HEK293 (cell line): ENCODE measurements at regions not wholly inside any gene's neighbourhood (a gene's known extent, or its start where the extent isn't known, plus 50 kb on each side); places are given as distances from the start of the nearest gene placed in this dataset.

Experiments
- CTCF ChIA-PET: fragments of 350-600 bp; formaldehyde crosslinking; extraction: SDS; loops from one replicate; lab custom pipeline; 2021; ENCODE audit warnings: antibody characterized with exemption; lab: Yijun Ruan, JAX
- POLR2A ChIA-PET: fragments of 300-600 bp; formaldehyde crosslinking; extraction: SDS; loops from one replicate; lab custom pipeline; 2020; ENCODE audit warnings: antibody characterized with exemption, inconsistent platforms; lab: Yijun Ruan, JAX
- H3K27ac ChIP-seq: fragments of 200-500 bp; sonication (Bioruptor generic); 2 replicates; pipeline ENCODE4 v1.5.1; 2014; ENCODE audit warnings: low read depth, low read length, control low read depth, inconsistent platforms; ENCODE audit errors: extremely low read depth
- H3K36me3 ChIP-seq, 2 experiments: fragments of 200-500 bp in 1 of 2; sonication (Bioruptor generic) in 1 of 2; 1 replicate in 1 of 2; 2 replicates in 1 of 2; pipeline ENCODE4 v1.5.1; 2014 to 2017; ENCODE audit warnings: inconsistent platforms in 2 of 2, low read length in 2 of 2; ENCODE audit not compliant: control insufficient read depth in 2 of 2, insufficient read depth in 1 of 2
- H3K4me1 ChIP-seq: fragments of 200-500 bp; sonication (Bioruptor generic); 2 replicates; pipeline ENCODE4 v1.5.1; 2014; ENCODE audit warnings: mild to moderate bottlenecking, low read length, inconsistent platforms; ENCODE audit not compliant: control insufficient read depth, insufficient read depth
- H3K4me3 ChIP-seq: 2 replicates; pipeline ENCODE4 v1.5.1; 2011; ENCODE audit warnings: low read depth, mild to moderate bottlenecking, control low read depth, low read length, moderate library complexity
- H3K9me3 ChIP-seq: fragments of 200-500 bp; sonication (Bioruptor generic); 2 replicates; pipeline ENCODE4 v1.5.1; 2014; ENCODE audit warnings: low read depth, low read length, inconsistent platforms; ENCODE audit not compliant: control insufficient read depth, insufficient read depth
- EGR2 ChIP-seq: fragments of 450-650 bp; formaldehyde crosslinking; IDR thresholded peaks from 2 replicates; pipeline ENCODE4 v1.5.1; 2016; ENCODE audit warnings: low read depth, missing biosample characterization, missing genetic modification characterization
- KLF10 ChIP-seq: fragments of 450-650 bp; IDR thresholded peaks from 2 replicates; pipeline ENCODE4 v1.5.1; 2018; ENCODE audit warnings: missing biosample characterization, mild to moderate bottlenecking, missing genetic modification characterization
- PRDM10 ChIP-seq: fragments of 450-650 bp; formaldehyde crosslinking; IDR thresholded peaks from 2 replicates; pipeline ENCODE4 v1.5.1; 2016; ENCODE audit warnings: missing biosample characterization, missing genetic modification characterization
- SP3 ChIP-seq: fragments of 450-650 bp; formaldehyde crosslinking; IDR thresholded peaks from 2 replicates; pipeline ENCODE4 v1.5.1; 2016; ENCODE audit warnings: missing biosample characterization, missing genetic modification characterization
- ZBTB17 ChIP-seq: fragments of 450-650 bp; formaldehyde crosslinking; IDR thresholded peaks from 2 replicates; pipeline ENCODE4 v1.5.1; 2016; ENCODE audit warnings: missing biosample characterization, missing genetic modification characterization
- ZFP69B ChIP-seq: fragments of 450-650 bp; formaldehyde crosslinking; IDR thresholded peaks from 2 replicates; pipeline ENCODE4 v1.5.1; 2016; ENCODE audit warnings: missing biosample characterization, missing genetic modification characterization
- ZNF175 ChIP-seq: fragments of 450-650 bp; formaldehyde crosslinking; IDR thresholded peaks from 2 replicates; pipeline ENCODE4 v1.5.1; 2016; ENCODE audit warnings: missing biosample characterization, missing genetic modification characterization
- ZNF18 ChIP-seq: fragments of 450-650 bp; formaldehyde crosslinking; IDR thresholded peaks from 2 replicates; pipeline ENCODE4 v1.5.1; 2016; ENCODE audit warnings: missing biosample characterization, missing genetic modification characterization
- ZNF211 ChIP-seq: fragments of 450-650 bp; formaldehyde crosslinking; IDR thresholded peaks from 2 replicates; pipeline ENCODE4 v1.5.1; 2016; ENCODE audit warnings: low read depth, missing biosample characterization, missing genetic modification characterization
- ZNF335 ChIP-seq: fragments of 450-650 bp; formaldehyde crosslinking; conservative IDR thresholded peaks from 2 replicates; pipeline ENCODE4 v1.5.1; 2016; ENCODE audit warnings: missing biosample characterization, missing genetic modification characterization
- ZNF366 ChIP-seq: fragments of 450-650 bp; formaldehyde crosslinking; conservative IDR thresholded peaks from 2 replicates; pipeline ENCODE4 v1.5.1; 2016; ENCODE audit warnings: missing biosample characterization, missing genetic modification characterization
- ZNF394 ChIP-seq: fragments of 450-650 bp; formaldehyde crosslinking; IDR thresholded peaks from 2 replicates; pipeline ENCODE4 v1.5.1; 2016; ENCODE audit warnings: missing biosample characterization, missing genetic modification characterization, mild to moderate bottlenecking, moderate library complexity, borderline replicate concordance
- ZNF423 ChIP-seq: fragments of 450-650 bp; formaldehyde crosslinking; IDR thresholded peaks from 2 replicates; pipeline ENCODE4 v1.5.1; 2016; ENCODE audit warnings: missing biosample characterization, missing genetic modification characterization
- ZNF426 ChIP-seq: fragments of 450-650 bp; formaldehyde crosslinking; IDR thresholded peaks from 2 replicates; pipeline ENCODE4 v1.5.1; 2017; ENCODE audit warnings: missing biosample characterization, missing genetic modification characterization, mild to moderate bottlenecking, inconsistent platforms, moderate library complexity
- ZNF529 ChIP-seq: fragments of 450-650 bp; formaldehyde crosslinking; IDR thresholded peaks from 2 replicates; pipeline ENCODE4 v1.5.1; 2017; ENCODE audit warnings: missing genetic modification characterization, missing biosample characterization; ENCODE audit not compliant: insufficient replicate concordance
- ZNF544 ChIP-seq: fragments of 450-650 bp; formaldehyde crosslinking; IDR thresholded peaks from 2 replicates; pipeline ENCODE4 v1.5.0; 2017; ENCODE audit warnings: missing biosample characterization, missing genetic modification characterization
- ZNF610 ChIP-seq: fragments of 450-650 bp; formaldehyde crosslinking; IDR thresholded peaks from 2 replicates; pipeline ENCODE4 v1.5.1; 2016; ENCODE audit warnings: missing biosample characterization, missing genetic modification characterization, borderline replicate concordance
- ZNF777 ChIP-seq: fragments of 450-650 bp; formaldehyde crosslinking; IDR thresholded peaks from 2 replicates; pipeline ENCODE4 v1.5.1; 2017; ENCODE audit warnings: missing biosample characterization, missing genetic modification characterization, borderline replicate concordance
- ZSCAN30 ChIP-seq: fragments of 450-650 bp; IDR thresholded peaks from 2 replicates; pipeline ENCODE4 v1.5.1; 2018; ENCODE audit warnings: missing biosample characterization, mild to moderate bottlenecking, missing genetic modification characterization, moderate library complexity
- TF ChIP-seq, protein P1 (sequence below): fragments of 450-650 bp; formaldehyde crosslinking; optimal IDR thresholded peaks from 2 replicates; pipeline ENCODE3; 2016; ENCODE audit warnings: missing biosample characterization, mild to moderate bottlenecking, missing genetic modification characterization
- TF ChIP-seq, protein P2 (sequence below): fragments of 450-650 bp; formaldehyde crosslinking; IDR thresholded peaks from 2 replicates; pipeline ENCODE4 v1.5.1; 2016; ENCODE audit warnings: missing biosample characterization, missing genetic modification characterization, borderline replicate concordance
- TF ChIP-seq, protein P3 (sequence below): fragments of 450-650 bp; IDR thresholded peaks from 2 replicates; pipeline ENCODE4 v1.5.1; 2018; ENCODE audit warnings: missing biosample characterization, mild to moderate bottlenecking, missing genetic modification characterization

DNA sequence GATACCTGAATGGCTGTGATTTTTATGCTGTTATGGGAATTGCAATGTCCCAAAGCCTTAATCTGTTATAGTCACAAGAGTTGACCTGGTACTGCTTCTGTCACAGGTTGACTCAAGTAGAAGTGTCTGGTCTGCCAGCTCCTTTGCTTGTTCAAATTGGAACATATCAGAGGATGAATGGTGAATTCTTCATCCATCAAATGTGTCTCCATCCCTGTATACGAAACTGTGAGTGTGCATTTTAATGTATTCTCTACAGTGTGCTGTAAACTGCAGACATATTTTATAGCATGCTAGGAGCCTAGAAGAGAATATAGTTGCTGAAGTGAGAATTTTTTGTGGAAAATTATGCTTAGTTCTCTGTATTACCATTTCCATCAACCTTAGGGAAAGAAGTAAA lies 608.4 kb downstream of the AMY1C start:
- H3K36me3 ChIP-seq = no peaks in the 10 kb centered on the region
- TF ChIP-seq ZNF394 (tag by site-specific recombination) (no peak), KLF10 (no peak), ZNF211 (no peak), ZNF426 (tag by site-specific recombination) (no peak), ZNF175 (no peak), ZNF18 (tag by site-specific recombination) (no peak), ZNF366 (tag by site-specific recombination) (no peak)
- TF ChIP-seq, protein P1, sequence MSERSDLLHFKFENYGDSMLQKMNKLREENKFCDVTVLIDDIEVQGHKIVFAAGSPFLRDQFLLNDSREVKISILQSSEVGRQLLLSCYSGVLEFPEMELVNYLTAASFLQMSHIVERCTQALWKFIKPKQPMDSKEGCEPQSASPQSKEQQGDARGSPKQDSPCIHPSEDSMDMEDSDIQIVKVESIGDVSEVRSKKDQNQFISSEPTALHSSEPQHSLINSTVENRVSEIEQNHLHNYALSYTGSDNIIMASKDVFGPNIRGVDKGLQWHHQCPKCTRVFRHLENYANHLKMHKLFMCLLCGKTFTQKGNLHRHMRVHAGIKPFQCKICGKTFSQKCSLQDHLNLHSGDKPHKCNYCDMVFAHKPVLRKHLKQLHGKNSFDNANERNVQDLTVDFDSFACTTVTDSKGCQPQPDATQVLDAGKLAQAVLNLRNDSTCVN = no peak
- TF ChIP-seq, protein P2, sequence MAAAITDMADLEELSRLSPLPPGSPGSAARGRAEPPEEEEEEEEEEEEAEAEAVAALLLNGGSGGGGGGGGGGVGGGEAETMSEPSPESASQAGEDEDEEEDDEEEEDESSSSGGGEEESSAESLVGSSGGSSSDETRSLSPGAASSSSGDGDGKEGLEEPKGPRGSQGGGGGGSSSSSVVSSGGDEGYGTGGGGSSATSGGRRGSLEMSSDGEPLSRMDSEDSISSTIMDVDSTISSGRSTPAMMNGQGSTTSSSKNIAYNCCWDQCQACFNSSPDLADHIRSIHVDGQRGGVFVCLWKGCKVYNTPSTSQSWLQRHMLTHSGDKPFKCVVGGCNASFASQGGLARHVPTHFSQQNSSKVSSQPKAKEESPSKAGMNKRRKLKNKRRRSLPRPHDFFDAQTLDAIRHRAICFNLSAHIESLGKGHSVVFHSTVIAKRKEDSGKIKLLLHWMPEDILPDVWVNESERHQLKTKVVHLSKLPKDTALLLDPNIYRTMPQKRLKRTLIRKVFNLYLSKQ (tag by site-specific recombination) = no peak
- CTCF ChIA-PET = interaction anchor here (0.6 kb wide), 1 partner anchor 263 kb away, joined by 3 read pairs; no protein-coding TSS in a partner anchor
- POLR2A ChIA-PET = no interaction called here
- H3K9me3 ChIP-seq = no peaks in the 10 kb centered on the region
- no peak overlapping the region for H3K4me3 ChIP-seq
- H3K27ac ChIP-seq = no peak overlapping the region
- H3K4me1 ChIP-seq = no peaks in the 10 kb centered on the region

DNA sequence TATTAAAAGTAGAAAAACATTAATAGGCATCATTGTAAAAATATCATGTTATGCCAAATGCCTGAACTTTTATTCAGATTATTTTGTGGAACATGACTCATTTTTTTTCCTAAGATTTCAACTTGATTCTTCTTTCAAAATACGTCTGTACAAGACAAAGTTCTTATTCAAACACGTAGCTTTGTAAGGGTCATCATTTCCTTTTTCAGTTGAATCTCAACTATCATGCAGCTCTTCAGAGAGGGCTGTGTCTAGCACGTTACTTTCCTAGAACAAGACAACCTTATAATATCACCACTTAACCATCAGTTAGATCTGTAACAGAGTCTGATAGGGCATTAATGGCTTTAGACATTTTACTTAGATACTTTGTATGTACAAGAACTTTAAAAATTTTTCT lies 608.9 kb downstream of the AMY1C start:
- POLR2A ChIA-PET = no interaction called here
- TF ChIP-seq ZBTB17 (tag by site-specific recombination) (no peak), PRDM10 (tag by site-specific recombination) (no peak), ZSCAN30 (no peak), EGR2 (tag by site-specific recombination) (no peak)
- Histone ChIP-seq H3K4me3 (no peak overlapping the region), H3K27ac (no peak overlapping the region), H3K4me1 (no peaks in the 10 kb centered on the region), H3K36me3 (no peaks in the 10 kb centered on the region), H3K9me3 (no peaks in the 10 kb centered on the region)
- CTCF ChIA-PET = no interaction called here

GRCh38 chr1:104378414-104378813 lies 628.7 kb downstream of the AMY1C start:
- H3K4me3 ChIP-seq = no peak overlapping the region
- ChIA-PET CTCF (interaction anchor here (0.6 kb wide), 1 partner anchor 269 kb away, joined by 3 read pairs; no protein-coding TSS in a partner anchor), POLR2A (no interaction called here)
- H3K27ac ChIP-seq = no peak overlapping the region
- no peaks in the 10 kb centered on the region for H3K9me3 ChIP-seq
- no peaks in the 10 kb centered on the region for H3K4me1 ChIP-seq
- no peaks in the 10 kb centered on the region for H3K36me3 ChIP-seq
- TF ChIP-seq ZNF777 (tag by site-specific recombination) (no peak), ZNF423 (tag by site-specific recombination) (no peak), ZNF544 (no peak), ZNF335 (tag by site-specific recombination) (no peak), ZNF610 (no peak), ZNF529 (tag by site-specific recombination) (no peak), SP3 (no peak), ZFP69B (no peak)
- TF ChIP-seq, protein P3, sequence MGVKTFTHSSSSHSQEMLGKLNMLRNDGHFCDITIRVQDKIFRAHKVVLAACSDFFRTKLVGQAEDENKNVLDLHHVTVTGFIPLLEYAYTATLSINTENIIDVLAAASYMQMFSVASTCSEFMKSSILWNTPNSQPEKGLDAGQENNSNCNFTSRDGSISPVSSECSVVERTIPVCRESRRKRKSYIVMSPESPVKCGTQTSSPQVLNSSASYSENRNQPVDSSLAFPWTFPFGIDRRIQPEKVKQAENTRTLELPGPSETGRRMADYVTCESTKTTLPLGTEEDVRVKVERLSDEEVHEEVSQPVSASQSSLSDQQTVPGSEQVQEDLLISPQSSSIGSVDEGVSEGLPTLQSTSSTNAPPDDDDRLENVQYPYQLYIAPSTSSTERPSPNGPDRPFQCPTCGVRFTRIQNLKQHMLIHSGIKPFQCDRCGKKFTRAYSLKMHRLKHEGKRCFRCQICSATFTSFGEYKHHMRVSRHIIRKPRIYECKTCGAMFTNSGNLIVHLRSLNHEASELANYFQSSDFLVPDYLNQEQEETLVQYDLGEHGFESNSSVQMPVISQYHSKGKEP = no peak
